ENCODE measurements at regions not wholly inside any gene's neighbourhood (a gene's known extent, or its start where the extent isn't known, plus 50 kb on each side); places are given as distances from the start of the nearest gene placed in this dataset.
"Not testable (repeated sequence)": the region's sequence is repeated elsewhere in the genome, so short reads cannot be mapped to it uniquely, and the experiment has no call there.

GRCh38 chr1:177891809-177892208 is 78.0 kb downstream of the SEC16B start:
- no peak for DNase-seq (ENCODE audit: low read depth, low spot score)

DNA sequence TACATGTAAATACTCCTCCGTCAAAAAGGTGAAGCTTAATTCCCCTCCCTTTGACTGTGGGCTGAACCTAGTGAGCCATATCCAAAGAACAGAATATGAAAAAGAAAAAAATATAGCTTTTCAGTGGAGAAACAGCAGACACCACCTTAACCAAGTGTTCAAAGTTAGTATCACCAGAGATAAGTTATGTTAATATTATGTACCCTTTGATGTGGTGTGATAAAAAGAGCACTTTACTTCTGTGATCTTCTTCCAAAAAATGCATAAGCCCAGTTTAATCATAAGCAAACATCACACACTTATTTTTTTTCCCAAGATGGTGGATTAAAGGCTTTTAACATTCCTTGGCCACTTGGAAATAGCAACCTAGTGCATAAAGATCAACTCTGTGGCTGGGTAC is 79.4 kb downstream of the SEC16B start:
- no peak for DNase-seq (ENCODE audit: low read depth, low spot score)

DNA sequence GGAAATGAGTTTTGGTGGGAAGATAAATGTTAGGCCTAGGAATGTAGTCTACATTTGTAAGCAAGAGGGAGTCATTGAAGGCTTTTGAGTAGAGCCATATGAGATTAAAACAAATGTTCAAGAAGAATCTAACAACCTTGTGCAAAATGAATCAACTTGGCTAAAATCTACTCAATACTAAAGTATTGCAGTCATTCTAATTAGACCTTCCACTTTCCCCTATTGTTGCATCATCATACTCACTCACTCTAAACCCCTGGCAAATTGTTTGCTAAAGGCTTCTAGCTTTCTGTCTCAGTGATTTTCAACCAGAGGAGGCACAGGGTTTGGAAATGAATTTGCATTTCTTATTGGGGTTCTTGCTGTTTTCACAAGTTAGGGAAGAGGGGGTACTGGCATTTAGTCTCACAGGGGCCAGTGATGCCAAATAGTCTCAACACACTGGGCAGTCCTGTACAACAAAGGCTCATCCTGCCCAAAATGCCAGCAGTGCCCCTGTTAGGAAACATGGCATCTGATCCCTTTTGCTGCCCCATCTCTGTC is 85.3 kb downstream of the SEC16B start:
- DNase-seq (ENCODE audit: low read depth, low spot score) = no peak

DNA sequence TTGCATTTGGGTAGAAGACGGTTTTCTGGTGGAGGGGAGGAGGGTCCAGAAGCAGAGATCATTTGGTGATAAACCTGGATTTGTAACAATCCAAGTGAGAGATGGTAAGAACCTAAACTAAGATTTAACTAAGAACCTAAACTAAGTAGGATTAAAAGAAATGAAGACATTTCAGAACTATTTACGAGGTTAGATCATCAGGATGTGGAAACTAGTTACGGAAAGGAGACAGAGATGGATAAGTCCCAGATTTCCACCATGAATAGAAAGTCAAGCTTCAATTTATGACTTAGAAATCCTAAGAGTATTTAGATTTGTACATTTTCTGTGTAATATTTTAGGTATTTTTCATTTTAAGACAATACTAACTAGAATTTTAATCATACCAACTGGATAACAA is 86.3 kb downstream of the SEC16B start:
- no peak for DNase-seq (ENCODE audit: low read depth, low spot score)

DNA sequence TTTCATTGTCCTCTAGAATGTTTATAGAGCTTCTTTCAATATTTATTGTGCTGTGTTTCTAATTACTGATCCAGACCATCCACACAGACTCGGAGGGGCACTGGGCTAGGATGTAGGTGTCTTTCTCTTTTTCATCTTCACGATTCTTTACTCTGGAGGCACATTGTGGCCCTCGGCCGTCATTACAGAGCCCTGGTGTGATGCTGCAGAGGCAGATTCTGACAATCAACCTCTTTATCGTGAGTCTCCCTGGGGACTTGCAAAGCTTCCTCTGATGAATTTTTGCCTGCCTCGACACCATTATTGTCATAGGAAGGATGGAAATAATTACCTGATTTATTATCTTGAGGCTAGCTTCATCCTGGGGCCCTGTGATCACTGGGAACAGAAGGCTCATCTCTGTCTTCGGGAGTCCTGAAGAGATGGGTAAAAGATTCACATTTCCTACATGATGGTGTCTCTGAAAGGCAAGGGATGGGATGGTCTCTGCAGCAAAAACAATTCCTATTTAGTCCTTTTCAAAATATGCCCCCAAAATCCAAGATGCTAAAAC is 89.4 kb downstream of the SEC16B start:
- DNase-seq (ENCODE audit: low read depth, low spot score) = no peak

DNA sequence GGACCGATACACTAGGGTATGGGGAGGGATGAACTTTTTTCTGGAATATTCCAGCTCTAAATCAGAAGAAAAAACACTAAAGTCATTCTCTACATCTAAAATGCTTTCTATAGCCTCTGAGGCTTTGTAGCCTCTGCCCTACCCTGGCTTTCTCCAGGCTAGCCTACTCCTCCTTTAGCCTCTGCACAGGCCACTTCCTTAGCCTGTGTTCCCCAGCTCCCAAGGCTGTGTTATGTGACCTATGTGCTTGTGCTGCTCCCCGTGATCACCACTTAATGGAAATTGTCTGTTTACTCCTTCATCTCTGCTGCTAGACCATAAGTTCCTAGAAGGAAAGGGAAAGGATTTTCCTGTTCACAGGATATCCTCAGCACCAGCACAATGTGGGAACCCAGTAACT is 92.8 kb downstream of the SEC16B start:
- no peak for DNase-seq (ENCODE audit: low read depth, low spot score)

GRCh38 chr1:177873238-177873637 is 96.6 kb downstream of the SEC16B start:
- DNase-seq (ENCODE audit: low read depth, low spot score) = no peak

DNA sequence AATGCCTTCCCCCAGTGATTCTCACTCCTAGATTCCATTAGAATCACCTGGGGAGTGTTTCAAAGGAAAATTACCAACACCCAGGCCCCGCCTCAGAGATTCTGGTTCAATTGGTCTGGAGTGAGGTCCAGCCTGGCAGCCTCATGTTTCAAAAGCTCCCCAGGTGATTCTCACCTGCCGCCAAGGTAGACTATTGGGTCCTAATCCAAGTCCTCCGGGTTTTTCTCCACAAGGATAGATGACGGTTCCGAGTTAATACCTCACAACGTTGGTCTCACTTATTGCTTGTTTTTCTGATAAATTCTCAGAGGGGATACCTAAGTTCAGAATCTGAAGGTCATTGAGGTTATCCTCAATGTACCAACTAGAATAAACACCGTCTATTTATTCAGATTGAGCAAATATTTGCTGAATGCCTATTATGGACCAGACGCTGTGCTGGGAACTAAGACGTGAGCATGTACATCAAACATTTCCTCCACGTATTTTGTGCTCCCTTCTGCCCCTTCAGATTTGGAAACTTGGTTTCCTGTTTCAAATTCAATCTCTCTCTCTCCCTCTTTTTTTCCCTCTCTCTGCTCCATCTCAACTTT is 97.5 kb downstream of the SEC16B start:
- DNase-seq (ENCODE audit: low read depth, low spot score) = no peak

- no peak for DNase-seq (ENCODE audit: low read depth, low spot score)
Measured at GRCh38 chr1:177871613-177872307, 98.1 kb downstream of the SEC16B start.

GRCh38 chr1:177869586-177869985 is 100.3 kb downstream of the SEC16B start:
- no peak for DNase-seq (ENCODE audit: low read depth, low spot score)

- not testable (repeated sequence) for DNase-seq (ENCODE audit: low read depth, low spot score)
Measured at GRCh38 chr1:177869011-177869410, 100.8 kb downstream of the SEC16B start.

GRCh38 chr1:177865807-177866206 is 104.1 kb downstream of the SEC16B start:
- DNase-seq (ENCODE audit: low read depth, low spot score) = no peak

DNA sequence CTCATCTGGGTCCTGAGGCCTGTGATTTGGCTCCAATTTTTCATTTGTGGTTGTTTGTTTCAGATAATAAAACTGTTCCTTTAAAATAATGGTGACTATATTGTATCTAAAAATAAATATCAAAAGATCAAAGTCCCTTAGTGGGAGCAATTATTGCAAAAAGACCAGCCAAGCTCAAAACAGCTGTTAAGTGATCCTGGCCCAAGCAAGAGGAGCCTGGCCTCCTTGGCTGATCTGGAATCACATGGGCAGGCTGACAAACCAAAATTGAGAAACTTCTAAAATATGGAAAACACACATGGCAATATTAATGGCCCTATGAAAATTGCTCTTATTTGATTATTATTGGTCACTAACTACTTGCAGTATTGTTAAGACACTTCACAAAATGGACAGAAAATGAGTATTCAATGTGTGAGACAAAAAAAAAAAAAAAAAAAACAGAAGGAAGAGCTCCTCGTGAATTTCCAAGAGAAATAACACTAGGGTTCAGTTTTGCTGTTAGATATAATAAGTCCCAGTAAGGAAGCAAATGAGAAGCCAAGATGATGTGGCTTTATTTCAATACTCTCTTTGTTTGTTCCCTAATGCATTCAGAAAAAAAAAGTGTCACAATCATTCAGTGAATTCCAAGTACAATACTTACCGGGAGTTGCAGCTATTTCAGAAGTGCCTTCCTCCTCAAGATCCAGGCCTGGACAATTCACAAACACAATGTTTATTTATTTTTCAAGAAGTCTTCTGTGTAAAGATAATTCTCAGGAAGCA is 105.1 kb downstream of the SEC16B start:
- DNase-seq (ENCODE audit: low read depth, low spot score) = no peak

- DNase-seq (ENCODE audit: low read depth, low spot score) = no peak
Measured at GRCh38 chr1:177863796-177864195, 106.1 kb downstream of the SEC16B start.

- DNase-seq (ENCODE audit: low read depth, low spot score) = no peak
Measured at GRCh38 chr1:177862916-177863315, 106.9 kb downstream of the SEC16B start.

DNA sequence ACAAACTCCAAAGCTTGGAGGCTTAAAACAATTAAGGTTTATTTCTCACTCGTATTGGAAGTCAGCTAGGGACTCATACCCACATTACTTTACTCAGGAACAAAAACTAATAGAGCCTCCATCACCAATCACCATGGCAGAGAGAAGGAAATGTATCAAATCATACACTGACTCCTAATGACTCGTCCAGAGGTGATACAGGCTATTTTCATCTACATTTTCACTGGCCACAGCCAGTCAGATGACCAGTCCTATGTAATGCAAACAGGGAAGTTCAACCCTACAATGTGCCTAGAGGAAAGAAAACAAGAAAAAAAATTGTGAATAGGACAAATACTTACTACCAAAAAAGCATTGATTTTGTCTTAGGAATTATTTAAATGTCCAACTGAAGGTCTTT is 110.3 kb downstream of the SEC16B start:
- no peak for DNase-seq (ENCODE audit: low read depth, low spot score)

DNA sequence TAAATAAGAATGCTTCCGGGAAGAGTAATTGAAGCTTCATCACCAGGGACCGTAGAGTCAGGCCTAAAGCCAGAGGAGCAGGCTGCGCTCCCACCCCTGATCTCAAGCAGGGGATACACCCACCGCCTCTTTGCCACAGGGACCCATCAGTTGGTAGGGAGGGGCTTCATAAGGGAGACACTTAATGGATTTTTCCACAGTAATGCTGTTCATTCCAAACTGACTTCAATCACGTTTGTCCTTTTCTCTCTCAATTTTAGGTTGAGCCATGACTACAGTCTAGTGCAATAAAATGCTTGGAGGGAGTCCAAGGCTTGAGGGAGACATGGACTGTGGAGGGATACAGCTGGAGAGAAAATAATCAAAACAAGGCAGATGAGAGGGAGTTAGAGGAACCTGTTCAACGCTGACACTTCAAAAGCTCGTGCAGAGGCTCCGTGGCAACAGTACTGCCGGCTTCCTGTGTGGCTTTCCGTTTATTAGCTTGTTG is 111.5 kb downstream of the SEC16B start:
- no peak for DNase-seq (ENCODE audit: low read depth, low spot score)

DNA sequence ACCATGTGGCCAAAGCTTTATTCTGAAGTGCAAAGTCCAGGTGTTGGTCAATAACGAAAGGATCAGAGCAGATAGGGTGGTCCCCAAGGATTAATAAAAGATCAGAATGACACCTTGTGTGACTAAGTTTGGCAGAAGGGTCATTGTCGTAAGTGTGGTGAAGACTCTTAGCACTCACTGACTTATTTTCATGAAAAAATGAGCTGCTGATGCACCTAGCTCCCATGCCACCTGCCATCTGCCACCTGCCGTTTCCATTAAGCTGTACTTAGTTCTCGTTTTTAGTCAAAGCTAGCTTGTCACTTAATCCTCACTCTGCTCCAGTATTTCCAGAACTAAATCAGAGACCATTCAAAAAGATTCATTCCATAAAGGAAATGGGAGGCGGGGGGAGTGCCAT is 112.6 kb downstream of the SEC16B start:
- no peak for DNase-seq (ENCODE audit: low read depth, low spot score)

GRCh38 chr1:177854951-177855350 is 114.9 kb downstream of the SEC16B start:
- no peak for DNase-seq (ENCODE audit: low read depth, low spot score)

DNA sequence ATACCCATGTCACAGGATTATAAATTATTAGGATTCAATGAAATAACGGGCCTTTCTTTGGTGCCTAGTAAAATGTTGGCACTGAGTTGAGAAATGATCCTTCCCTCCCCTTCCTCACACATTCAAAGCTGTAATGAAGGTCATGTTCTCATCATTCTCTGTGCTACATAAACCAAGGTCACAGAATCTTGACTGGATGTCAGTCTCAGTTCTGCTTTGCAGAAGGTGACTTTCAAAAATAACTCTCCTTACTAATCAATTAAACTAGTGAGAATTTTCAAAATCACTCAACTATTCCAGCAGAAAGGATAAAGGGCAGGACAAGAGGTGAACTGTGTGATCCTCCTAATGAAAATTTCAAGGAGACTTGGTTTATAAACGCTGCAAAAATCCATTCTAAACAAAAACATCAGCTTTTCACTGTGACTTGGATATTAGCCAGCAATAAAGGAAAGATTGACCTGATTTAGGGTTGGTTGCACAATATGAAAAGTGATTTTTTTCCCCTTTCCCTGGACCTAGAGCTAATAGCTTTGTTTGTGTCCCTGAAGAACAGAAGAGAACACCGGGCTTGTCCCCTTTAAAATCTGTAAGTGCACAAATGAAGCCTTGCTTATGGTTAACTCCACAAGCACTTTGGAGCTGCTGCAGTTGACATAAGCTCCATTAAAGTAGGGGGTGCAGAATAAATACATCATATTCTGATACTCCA is 120.1 kb downstream of the SEC16B start:
- DNase-seq (ENCODE audit: low read depth, low spot score) = no peak

- no peak for DNase-seq (ENCODE audit: low read depth, low spot score)
Measured at GRCh38 chr1:177849130-177849529, 120.7 kb downstream of the SEC16B start.

GRCh38 chr1:177848577-177848976 is 121.3 kb downstream of the SEC16B start:
- DNase-seq (ENCODE audit: low read depth, low spot score) = no peak

All from ELF-1 (cell line).